GM12891 (cell line): ENCODE measurements at regions not wholly inside any gene's neighbourhood (a gene's known extent, or its start where the extent isn't known, plus 50 kb on each side); places are given as distances from the start of the nearest gene placed in this dataset.

Experiments used
- DNase-seq: peaks from one replicate; pipeline ENCODE4 v3.0.0; 2011; ENCODE audit warnings: low spot score; ENCODE audit not compliant: insufficient read length
- FAIRE-seq: peaks from 2 replicates; lab custom pipeline; 2011; peaks lifted over from hg19 to GRCh38; lab: Jason Lieb, UNC
- PAX5 ChIP-seq: IDR thresholded peaks from 2 replicates; pipeline ENCODE4 v1.6.1; 2011; ENCODE audit warnings: low read length, moderate library complexity, mild to moderate bottlenecking; ENCODE audit not compliant: insufficient read depth, severe bottlenecking
- POLR2A ChIP-seq: IDR thresholded peaks from 2 replicates; pipeline ENCODE4 v1.6.1; 2011; ENCODE audit warnings: low read depth, low read length, control low read depth
- POLR2AphosphoS5 ChIP-seq: IDR thresholded peaks from 2 replicates; pipeline ENCODE4 v1.6.1; 2011; ENCODE audit warnings: low read depth, low read length, control low read depth
- POU2F2 ChIP-seq: IDR thresholded peaks from 2 replicates; pipeline ENCODE4 v1.6.1; 2011; ENCODE audit warnings: low read depth, mild to moderate bottlenecking, control low read depth, low read length, moderate library complexity
- SPI1 ChIP-seq: IDR thresholded peaks from 2 replicates; pipeline ENCODE4 v1.6.1; 2011; ENCODE audit warnings: low read depth, low read length, control low read depth
- TAF1 ChIP-seq: IDR thresholded peaks from 2 replicates; pipeline ENCODE4 v1.6.1; 2011; ENCODE audit warnings: low read depth, low read length, control low read depth

DNA sequence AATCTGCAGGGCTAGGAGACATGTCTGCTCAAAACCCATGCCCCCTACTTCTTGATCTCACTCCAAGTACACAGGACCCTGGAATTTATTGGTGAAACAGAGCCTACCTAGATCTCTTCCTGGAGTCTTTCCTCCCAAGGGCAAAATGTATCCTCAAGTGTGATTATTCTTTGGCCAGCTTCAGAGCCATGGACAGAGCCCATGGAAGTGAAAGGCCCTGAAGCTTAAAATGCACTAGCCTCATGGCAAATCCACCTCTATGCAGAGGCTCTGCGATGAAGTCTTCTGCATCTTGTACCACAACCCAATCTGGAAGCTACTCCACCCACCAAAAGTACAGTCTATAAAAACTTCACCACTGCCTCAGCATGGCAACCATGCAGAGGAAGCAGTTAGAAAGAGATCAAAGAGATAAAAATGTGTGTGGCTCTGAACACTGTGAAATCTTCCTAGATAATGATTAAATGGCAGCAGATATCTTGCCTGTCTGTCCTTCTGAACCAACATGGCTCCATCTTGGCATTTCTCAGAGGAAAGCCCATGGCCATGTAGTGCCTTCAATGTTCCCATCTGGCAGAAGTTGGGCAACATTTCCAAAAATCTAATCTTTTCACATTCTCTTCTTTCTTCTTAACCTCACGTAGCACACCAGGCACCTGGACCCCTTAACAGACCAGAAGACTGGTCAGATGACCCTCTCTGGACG lies 142.9 kb upstream of the KLF7 start:
- TF ChIP-seq POU2F2 (no peak), SPI1 (no peak), PAX5 (no peak), POLR2A (no peak), TAF1 (no peak), POLR2AphosphoS5 (no peak)
- DNase-seq (no peak), FAIRE-seq (no peak)

DNA sequence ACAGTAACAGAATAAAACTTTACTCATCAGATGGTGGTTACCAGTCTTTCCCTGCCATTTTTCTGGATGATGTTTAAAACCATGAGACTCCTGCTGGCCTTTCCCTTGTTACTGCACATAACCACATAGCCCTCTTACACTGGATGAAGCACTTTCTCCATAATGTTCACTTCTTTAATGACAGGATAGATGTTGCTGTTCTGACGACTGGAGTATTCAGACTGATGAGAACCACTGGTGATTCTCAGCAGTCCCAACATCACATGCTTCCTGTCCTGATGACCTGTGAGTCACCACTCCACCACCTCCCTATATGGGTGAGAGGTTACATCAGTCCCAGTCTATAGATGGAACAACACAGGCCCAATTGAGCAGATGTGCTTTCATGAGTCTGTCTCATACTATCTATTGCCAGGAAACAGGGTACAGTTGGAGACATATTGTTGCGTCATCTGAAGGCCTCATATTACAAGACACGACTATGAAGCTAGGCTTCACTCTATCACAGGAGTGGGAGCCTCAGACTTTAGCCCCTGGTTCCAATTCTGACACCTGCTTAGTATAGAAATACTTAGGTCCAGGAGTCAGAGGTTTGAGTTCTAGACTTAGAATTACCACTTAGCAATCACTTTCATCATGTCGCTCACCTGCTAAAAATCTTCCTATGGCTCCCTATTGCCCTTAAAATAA lies 145.7 kb upstream of the KLF7 start:
- TF ChIP-seq TAF1 (peak; percentile 37; the same call in 1 of the 2 replicates), POLR2A (no peak), PAX5 (no peak), POU2F2 (no peak), SPI1 (no peak), POLR2AphosphoS5 (no peak)
- DNase-seq (no peak), FAIRE-seq (peak; percentile 66)

DNA sequence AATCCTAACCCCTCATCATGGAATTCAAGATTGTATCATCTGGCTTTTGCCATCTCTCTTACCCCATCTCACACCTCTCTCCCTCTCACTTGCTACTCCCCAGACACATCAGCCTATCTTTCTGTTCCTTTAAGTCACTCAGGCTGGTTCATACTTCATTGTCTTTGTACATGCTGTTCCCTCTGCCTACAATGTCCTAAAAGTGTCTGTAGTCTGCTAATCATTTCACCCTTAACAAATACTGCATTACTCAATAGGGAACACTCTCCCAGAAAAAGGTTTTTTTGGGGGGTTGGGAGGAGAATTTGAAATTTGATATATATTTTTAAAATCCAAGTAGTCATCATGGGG lies 146.2 kb upstream of the KLF7 start:
- no peak for TF ChIP-seq POU2F2
- TF ChIP-seq POLR2A: no peak
- TF ChIP-seq POLR2AphosphoS5: no peak
- no peak for TF ChIP-seq SPI1
- TF ChIP-seq PAX5: no peak
- TF ChIP-seq TAF1: no peak
- DNase-seq (no peak), FAIRE-seq (no peak)

DNA sequence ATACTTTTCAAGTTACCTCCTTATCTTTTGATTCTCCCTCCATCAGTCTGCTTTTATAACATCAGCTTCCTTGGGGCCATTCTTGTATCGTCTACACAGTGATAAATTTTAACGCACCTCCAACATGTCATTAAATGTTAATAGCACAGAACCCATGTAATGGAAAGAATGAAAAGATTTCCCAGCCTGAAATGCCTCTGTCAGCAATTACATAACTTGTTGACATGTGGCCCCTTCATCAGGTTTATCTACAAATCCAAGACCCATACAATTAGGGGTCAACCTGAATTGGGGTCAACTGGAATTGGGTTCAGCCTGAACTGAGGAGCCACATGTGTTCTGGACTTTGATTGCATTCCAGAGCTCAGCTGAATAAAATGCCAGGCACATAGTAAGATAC lies 148.2 kb upstream of the KLF7 start:
- FAIRE-seq (no peak), DNase-seq (no peak)
- no peak for TF ChIP-seq TAF1
- no peak for TF ChIP-seq SPI1
- no peak for TF ChIP-seq POLR2A
- no peak for TF ChIP-seq PAX5
- no peak for TF ChIP-seq POU2F2
- TF ChIP-seq POLR2AphosphoS5: no peak

DNA sequence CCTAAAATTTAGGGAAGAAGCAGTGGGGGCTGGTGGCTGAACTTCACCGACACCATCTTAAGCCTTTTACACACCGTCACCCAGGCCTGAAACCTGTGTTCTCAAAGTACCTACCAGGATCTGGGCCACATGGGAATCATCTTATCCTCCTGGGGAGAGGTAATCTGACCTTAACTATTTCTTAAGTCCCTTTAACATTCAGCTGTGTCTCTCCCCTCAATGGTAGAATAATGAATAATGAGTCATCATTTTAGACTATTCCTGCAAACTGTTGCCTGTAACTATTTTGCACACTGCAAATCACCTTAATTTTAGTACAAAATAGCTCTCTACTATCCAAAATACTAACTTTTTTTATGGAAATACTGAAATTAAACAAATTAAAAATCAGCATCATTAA lies 149.4 kb upstream of the KLF7 start:
- DNase-seq (no peak), FAIRE-seq (no peak)
- TF ChIP-seq POLR2A: no peak
- TF ChIP-seq TAF1: no peak
- TF ChIP-seq PAX5: no peak
- TF ChIP-seq POLR2AphosphoS5: no peak
- no peak for TF ChIP-seq SPI1
- TF ChIP-seq POU2F2: no peak

DNA sequence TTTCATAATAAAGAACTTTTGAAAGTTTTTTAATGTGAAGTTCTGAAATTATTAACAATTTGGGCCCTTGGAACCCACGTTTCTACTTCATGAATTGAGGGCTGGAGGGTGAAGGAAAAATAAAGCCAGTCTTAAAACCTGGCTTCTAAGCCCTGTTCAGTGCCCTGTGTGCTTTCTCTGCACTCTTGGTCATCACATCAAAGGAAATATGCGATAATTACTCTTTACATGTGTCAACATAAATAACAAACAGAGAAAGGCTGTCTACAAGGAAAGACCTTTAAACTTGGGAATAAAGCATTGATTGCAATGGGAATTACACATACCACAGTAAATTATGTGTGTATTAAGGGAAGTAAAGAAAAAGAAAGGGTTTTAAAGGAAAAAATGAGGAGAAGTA lies 150.7 kb upstream of the KLF7 start:
- FAIRE-seq (no peak), DNase-seq (no peak)
- no peak for TF ChIP-seq POLR2AphosphoS5
- TF ChIP-seq POU2F2: no peak
- TF ChIP-seq PAX5: no peak
- no peak for TF ChIP-seq POLR2A
- TF ChIP-seq SPI1: no peak
- no peak for TF ChIP-seq TAF1

DNA sequence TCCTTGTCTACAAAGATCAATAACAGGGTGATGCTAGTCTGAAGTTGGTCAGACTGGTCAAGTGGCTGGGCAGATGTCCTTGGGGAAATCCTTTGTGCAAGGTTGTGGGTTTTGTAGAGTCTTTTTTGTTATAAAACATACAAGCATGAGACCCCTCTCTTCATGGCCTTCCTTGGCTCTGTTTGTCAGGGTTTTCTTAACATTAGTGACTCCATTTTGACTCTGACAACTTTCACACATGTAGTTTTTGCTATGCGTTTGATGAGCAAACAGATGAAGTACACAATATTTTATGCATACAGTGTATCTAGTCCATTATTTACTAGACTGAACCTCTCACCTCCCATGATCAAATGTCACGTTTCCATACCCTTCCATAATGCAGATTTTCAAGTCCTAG lies 151.2 kb upstream of the KLF7 start:
- DNase-seq (no peak), FAIRE-seq (no peak)
- TF ChIP-seq POU2F2: no peak
- TF ChIP-seq POLR2AphosphoS5: no peak
- no peak for TF ChIP-seq SPI1
- no peak for TF ChIP-seq TAF1
- TF ChIP-seq PAX5: no peak
- TF ChIP-seq POLR2A: no peak

DNA sequence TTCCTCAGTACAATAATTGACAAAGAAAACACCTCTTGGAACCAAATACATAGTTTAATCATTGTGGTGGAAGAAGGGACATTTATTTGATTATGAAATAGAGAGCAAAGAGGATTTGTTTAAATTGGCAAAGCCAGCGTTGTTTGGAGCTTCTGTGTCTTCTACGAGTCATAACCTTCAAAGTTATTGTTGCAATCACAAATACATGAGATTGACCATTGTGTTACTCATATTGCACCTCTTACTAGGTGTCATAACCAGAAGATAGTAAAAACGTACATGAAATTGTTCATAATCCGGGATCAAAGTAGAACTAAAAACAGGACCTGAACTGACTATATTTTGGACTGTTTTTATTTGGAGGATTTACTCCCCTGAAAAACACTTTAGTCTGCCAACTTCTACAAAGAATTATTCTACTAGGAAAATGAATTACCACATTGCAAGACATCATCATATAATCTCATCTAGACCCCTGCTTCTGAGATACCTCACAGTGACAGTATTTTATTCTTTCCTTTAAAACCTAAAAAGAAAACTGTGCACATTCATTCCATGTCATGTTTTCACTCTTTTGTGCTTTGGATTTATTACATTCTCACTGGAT lies 151.7 kb upstream of the KLF7 start:
- TF ChIP-seq POLR2A: no peak
- no peak for TF ChIP-seq POLR2AphosphoS5
- no peak for TF ChIP-seq TAF1
- no peak for TF ChIP-seq SPI1
- TF ChIP-seq POU2F2: no peak
- no peak for TF ChIP-seq PAX5
- FAIRE-seq (peak; percentile 58), DNase-seq (no peak)

DNA sequence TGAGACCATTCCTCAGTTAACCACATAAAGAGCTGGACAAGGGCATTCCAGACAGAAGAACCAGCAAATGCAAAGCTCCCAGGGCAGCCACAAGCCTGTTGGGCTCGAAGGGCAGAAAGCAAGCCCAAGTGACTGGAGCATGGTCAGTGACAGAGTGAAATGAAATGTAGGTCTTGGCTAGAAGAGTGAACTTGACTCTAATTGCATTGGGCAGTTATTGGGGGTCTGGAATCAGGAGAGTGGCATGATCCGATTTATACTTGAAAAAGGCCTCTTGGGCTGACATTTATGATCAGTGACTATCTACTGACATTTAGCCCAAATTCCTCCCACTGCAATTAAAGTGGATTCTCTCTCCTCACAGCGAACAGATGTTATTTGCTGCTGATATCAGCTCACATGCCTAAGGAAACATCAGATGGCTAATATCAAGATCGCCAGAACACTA lies 152.5 kb upstream of the KLF7 start:
- TF ChIP-seq POLR2A: no peak
- TF ChIP-seq PAX5: no peak
- no peak for TF ChIP-seq POU2F2
- no peak for TF ChIP-seq TAF1
- TF ChIP-seq POLR2AphosphoS5: no peak
- TF ChIP-seq SPI1: no peak
- DNase-seq (no peak), FAIRE-seq (no peak)

DNA sequence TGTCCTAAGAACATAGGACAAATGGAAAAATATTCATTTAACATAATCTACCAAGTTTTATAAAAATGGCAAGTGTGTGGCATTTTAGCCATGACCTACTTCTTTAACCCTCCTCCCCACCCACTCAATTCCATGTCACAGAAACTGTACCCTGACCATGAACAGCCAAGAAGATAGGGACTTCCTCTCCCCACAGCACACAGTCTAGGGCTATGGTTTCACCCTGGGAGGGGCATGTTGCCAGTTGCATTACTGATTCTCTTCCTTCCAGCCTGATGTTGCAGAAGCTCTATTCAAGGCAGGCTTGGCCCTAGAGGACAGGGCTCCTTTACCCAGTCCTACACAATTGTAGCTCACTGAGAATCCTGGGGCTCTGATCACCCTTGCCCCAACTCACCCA lies 153.6 kb upstream of the KLF7 start:
- peak; percentile 60 for FAIRE-seq

More for the DNA sequence above, 153.6 kb upstream of the KLF7 start:
- peak; percentile 57 for TF ChIP-seq SPI1
- TF ChIP-seq TAF1: no peak
- no peak for TF ChIP-seq POLR2A
- TF ChIP-seq POLR2AphosphoS5: no peak
- no peak for DNase-seq
